ENCODE measurements at regions not wholly inside any gene's neighbourhood (a gene's known extent, or its start where the extent isn't known, plus 50 kb on each side); places are given as distances from the start of the nearest gene placed in this dataset.
A peak's percentile ranks its signal among the peaks of the same experiment; 100 is the strongest.

- ATAC-seq (peak; percentile 96 to 98), FAIRE-seq (no peak), DNase-seq (ENCODE audit: low read depth in 1 of 2, low spot score in 1 of 2) (peak; percentile 16 to 84)
- H3K9me3 ChIP-seq: peaks cover 13% of the 10 kb centered on the region
- ChIA-PET POLR2A (no interaction called here), CTCF (no interaction called here)
- H3K4me3 ChIP-seq: no peak overlapping the region
- peak overlapping the region; percentile 75 to 85 for H3K27ac ChIP-seq
- H3K4me2 ChIP-seq: peak overlapping the region; percentile 66
- WGBS (ENCODE audit: missing lambda C conversion rate): 3% methylated on average over 1 of the region's 1 CpG
- TF ChIP-seq FOSB (CRISPR knock-in tag; IDR thresholded peaks at IDR 0.05) (no peak), FOSL2 (IDR thresholded peaks at IDR 0.05) (no peak), FOSL2 (CRISPR knock-in tag; IDR thresholded peaks at IDR 0.05) (peak; percentile 75)
- H3K4me1 ChIP-seq: peaks cover 23% of the 10 kb centered on the region
Observed at GRCh38 chr2:226514895-226515294, 284.7 kb downstream of the IRS1 start.

GRCh38 chr2:226511311-226511710 is 288.3 kb downstream of the IRS1 start:
- Histone ChIP-seq H3K4me1 (peaks cover 21% of the 10 kb centered on the region), H3K4me3 (no peak overlapping the region), H3K4me2 (no peak overlapping the region), H3K27ac (no peak overlapping the region), H3K9me3 (no peaks in the 10 kb centered on the region)
- 85% methylated on average over 4 of the region's 4 CpGs for WGBS (ENCODE audit: missing lambda C conversion rate)
- POLR2A ChIA-PET: no interaction called here
- ATAC-seq: no peak
- no peak for DNase-seq (ENCODE audit: low read depth in 1 of 2, low spot score in 1 of 2)
- no peak for FAIRE-seq
- CTCF ChIA-PET: no interaction called here
- TF ChIP-seq HOXA7 (CRISPR knock-in tag; IDR thresholded peaks at IDR 0.05) (no peak), MAFK (IDR thresholded peaks at IDR 0.05; ENCODE audit: partially characterized antibody) (no peak), JUN (IDR thresholded peaks at IDR 0.05) (no peak), MYC (IDR thresholded peaks at IDR 0.05; ENCODE audit: borderline replicate concordance, low read length) (no peak), EP300 (IDR thresholded peaks at IDR 0.05) (no peak), FOSL2 (IDR thresholded peaks at IDR 0.05) (no peak), FOSL2 (CRISPR knock-in tag; IDR thresholded peaks at IDR 0.05) (no peak)

DNA sequence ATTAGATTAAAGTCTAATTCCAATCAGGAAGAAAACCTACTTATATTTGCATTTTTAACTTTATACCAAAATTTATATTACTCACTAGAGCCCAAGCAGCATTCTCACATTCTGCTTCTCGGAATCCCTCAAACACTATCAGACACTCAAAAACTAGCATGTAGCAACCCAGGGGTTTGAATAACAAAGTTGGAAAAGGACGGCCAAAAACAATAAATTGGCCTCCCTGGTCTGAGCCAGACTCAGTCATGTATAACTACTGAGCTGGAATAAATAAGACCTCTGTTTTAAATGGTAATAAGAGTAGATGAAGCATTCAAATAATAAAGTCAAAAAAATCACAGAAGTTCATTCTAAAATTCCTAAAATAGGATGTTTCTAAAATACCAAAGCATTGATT is 290.9 kb downstream of the IRS1 start:
- CTCF ChIA-PET: interaction anchor here (0.5 to 1.2 kb wide), 2 partner anchors 24 to 528 kb away, joined by 3 to 4 read pairs; no protein-coding TSS in a partner anchor
- DNase-seq (ENCODE audit: low read depth in 1 of 2, low spot score in 1 of 2) (no peak), FAIRE-seq (no peak), ATAC-seq (no peak)
- H3K4me2 ChIP-seq: no peak overlapping the region
- no peaks in the 10 kb centered on the region for H3K4me1 ChIP-seq
- H3K27ac ChIP-seq: no peak overlapping the region
- POLR2A ChIA-PET: no interaction called here
- TF ChIP-seq ATOH8 (CRISPR knock-in tag; IDR thresholded peaks at IDR 0.05; ENCODE audit: low read depth) (no peak), KDM5A (IDR thresholded peaks at IDR 0.05) (no peak)
- WGBS (ENCODE audit: missing lambda C conversion rate): 84% methylated on average over 2 of the region's 2 CpGs
- no peak overlapping the region for H3K4me3 ChIP-seq
- peaks cover 3% of the 10 kb centered on the region; the same call in 1 of the 3 replicates for H3K9me3 ChIP-seq

DNA sequence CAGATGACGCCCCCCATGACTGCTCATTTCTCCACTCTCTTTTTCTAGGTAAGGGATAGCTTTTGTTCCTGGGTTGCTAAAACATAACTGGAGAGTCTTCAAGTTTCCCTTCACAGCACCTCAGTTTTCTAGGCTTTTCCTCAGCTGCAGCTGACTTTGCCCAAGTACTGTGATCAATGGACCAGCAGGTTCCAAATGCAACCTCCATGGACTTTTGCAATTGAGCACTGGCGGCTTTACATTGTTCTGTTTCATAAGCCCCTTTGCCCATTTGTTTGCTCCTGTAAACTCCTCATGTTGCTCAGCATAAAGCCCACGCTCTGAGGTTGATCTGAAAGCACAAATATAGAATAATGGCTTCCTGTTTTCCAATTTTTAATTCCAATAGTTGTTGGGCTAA is 291.6 kb downstream of the IRS1 start:
- Histone ChIP-seq H3K4me3 (no peak overlapping the region), H3K27ac (peak overlapping the region in 1 of 2 experiments; percentile 18; a peak in 1 of 6 replicates), H3K9me3 (peaks cover 3% of the 10 kb centered on the region; the same call in 1 of the 3 replicates), H3K4me1 (no peaks in the 10 kb centered on the region), H3K4me2 (no peak overlapping the region)
- ChIA-PET POLR2A (no interaction called here), CTCF (interaction anchor here (0.5 to 1.2 kb wide), 2 partner anchors 24 to 148 kb away, joined by 3 to 4 read pairs; no protein-coding TSS in a partner anchor)
- TF ChIP-seq HOXB13 (CRISPR knock-in tag; IDR thresholded peaks at IDR 0.05; ENCODE audit: low read depth): no peak
- TF ChIP-seq EHF (CRISPR knock-in tag; IDR thresholded peaks at IDR 0.05): no peak
- no peak for TF ChIP-seq FOSB (CRISPR knock-in tag; IDR thresholded peaks at IDR 0.05)
- TF ChIP-seq NR3C1 (IDR thresholded peaks at IDR 0.05): no peak
- no peak for TF ChIP-seq SMC3 (IDR thresholded peaks at IDR 0.05)
- no peak for TF ChIP-seq NPAS2 (CRISPR knock-in tag; IDR thresholded peaks at IDR 0.05; ENCODE audit: borderline replicate concordance)
- TF ChIP-seq ZC3H11A (IDR thresholded peaks at IDR 0.05): no peak
- no peak for TF ChIP-seq TFCP2L1 (CRISPR knock-in tag; IDR thresholded peaks at IDR 0.05)
- TF ChIP-seq, protein P1, sequence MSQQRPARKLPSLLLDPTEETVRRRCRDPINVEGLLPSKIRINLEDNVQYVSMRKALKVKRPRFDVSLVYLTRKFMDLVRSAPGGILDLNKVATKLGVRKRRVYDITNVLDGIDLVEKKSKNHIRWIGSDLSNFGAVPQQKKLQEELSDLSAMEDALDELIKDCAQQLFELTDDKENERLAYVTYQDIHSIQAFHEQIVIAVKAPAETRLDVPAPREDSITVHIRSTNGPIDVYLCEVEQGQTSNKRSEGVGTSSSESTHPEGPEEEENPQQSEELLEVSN (IDR thresholded peaks at IDR 0.05; ENCODE audit: borderline replicate concordance, low read depth): no peak
- TF ChIP-seq HDAC2 (IDR thresholded peaks at IDR 0.05): no peak
- TF ChIP-seq, protein P2, sequence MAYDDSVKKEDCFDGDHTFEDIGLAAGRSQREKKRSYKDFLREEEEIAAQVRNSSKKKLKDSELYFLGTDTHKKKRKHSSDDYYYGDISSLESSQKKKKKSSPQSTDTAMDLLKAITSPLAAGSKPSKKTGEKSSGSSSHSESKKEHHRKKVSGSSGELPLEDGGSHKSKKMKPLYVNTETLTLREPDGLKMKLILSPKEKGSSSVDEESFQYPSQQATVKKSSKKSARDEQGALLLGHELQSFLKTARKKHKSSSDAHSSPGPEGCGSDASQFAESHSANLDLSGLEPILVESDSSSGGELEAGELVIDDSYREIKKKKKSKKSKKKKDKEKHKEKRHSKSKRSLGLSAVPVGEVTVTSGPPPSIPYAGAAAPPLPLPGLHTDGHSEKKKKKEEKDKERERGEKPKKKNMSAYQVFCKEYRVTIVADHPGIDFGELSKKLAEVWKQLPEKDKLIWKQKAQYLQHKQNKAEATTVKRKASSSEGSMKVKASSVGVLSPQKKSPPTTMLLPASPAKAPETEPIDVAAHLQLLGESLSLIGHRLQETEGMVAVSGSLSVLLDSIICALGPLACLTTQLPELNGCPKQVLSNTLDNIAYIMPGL (CRISPR knock-in tag; IDR thresholded peaks at IDR 0.05; ENCODE audit: borderline replicate concordance): no peak
- TF ChIP-seq RFX5 (IDR thresholded peaks at IDR 0.05): no peak
- FAIRE-seq: no peak
- ATAC-seq: no peak
- DNase-seq (ENCODE audit: low read depth in 1 of 2, low spot score in 1 of 2): no peak
- 94% methylated on average over 3 of the region's 3 CpGs for WGBS (ENCODE audit: missing lambda C conversion rate)

All from A549 (cell line).